PFSK-1 (cell line): ENCODE measurements at regions not wholly inside any gene's neighbourhood (a gene's known extent, or its start where the extent isn't known, plus 50 kb on each side); places are given as distances from the start of the nearest gene placed in this dataset.

Source experiments
- FOXP2 ChIP-seq: optimal IDR thresholded peaks from 2 replicates; pipeline ENCODE3; 2011; ENCODE audit warnings: borderline replicate concordance, control low read depth, inconsistent platforms; ENCODE audit not compliant: insufficient read depth; ENCODE audit errors: extremely low read length, extremely low read depth
- POLR2AphosphoS5 ChIP-seq: IDR thresholded peaks from 2 replicates; pipeline ENCODE4 v1.6.1; 2012; ENCODE audit warnings: low read depth, mild to moderate bottlenecking, control low read depth, low read length, moderate library complexity
- SIN3A ChIP-seq: IDR thresholded peaks from 2 replicates; pipeline ENCODE4 v1.6.1; 2012; ENCODE audit warnings: mild to moderate bottlenecking, low read length, moderate library complexity, borderline replicate concordance; ENCODE audit not compliant: insufficient read depth
- TAF1 ChIP-seq: IDR thresholded peaks from 2 replicates; pipeline ENCODE4 v1.6.1; 2012; ENCODE audit warnings: low read length, control low read depth, borderline replicate concordance; ENCODE audit not compliant: insufficient read depth
- TF ChIP-seq, protein P1 (sequence below), 2 experiments: IDR thresholded peaks; 2 replicates each; pipeline versions ENCODE4 v1.6.1 to v1.8.0; 2011 to 2012; ENCODE audit warnings: low read depth in 2 of 2, low read length in 2 of 2, control low read depth in 1 of 2, inconsistent platforms in 1 of 2, mild to moderate bottlenecking in 1 of 2, moderate library complexity in 1 of 2; ENCODE audit not compliant: insufficient read depth in 1 of 2

DNA sequence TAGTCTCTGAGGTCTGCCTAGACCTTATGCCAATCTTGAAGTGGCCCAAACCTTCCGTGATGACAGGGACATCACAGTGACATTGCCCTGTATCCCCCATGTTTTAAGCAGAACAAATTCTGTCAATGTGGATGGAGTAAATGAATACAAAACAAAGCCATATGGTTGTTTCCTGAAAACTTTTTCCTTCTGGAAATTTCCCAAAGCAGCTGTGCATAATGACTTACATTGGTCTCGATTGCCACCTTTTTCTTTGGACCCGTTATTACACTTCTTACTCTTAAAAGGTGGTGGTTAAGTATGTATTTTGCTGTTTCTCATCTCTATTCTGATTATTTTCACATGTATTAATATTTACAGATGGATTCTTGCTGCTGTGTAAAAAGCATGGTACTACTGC is 411.2 kb upstream of the KLF6 start:
- TF ChIP-seq SIN3A (no peak), POLR2AphosphoS5 (no peak), FOXP2 (no peak), TAF1 (no peak)
- TF ChIP-seq, protein P1, sequence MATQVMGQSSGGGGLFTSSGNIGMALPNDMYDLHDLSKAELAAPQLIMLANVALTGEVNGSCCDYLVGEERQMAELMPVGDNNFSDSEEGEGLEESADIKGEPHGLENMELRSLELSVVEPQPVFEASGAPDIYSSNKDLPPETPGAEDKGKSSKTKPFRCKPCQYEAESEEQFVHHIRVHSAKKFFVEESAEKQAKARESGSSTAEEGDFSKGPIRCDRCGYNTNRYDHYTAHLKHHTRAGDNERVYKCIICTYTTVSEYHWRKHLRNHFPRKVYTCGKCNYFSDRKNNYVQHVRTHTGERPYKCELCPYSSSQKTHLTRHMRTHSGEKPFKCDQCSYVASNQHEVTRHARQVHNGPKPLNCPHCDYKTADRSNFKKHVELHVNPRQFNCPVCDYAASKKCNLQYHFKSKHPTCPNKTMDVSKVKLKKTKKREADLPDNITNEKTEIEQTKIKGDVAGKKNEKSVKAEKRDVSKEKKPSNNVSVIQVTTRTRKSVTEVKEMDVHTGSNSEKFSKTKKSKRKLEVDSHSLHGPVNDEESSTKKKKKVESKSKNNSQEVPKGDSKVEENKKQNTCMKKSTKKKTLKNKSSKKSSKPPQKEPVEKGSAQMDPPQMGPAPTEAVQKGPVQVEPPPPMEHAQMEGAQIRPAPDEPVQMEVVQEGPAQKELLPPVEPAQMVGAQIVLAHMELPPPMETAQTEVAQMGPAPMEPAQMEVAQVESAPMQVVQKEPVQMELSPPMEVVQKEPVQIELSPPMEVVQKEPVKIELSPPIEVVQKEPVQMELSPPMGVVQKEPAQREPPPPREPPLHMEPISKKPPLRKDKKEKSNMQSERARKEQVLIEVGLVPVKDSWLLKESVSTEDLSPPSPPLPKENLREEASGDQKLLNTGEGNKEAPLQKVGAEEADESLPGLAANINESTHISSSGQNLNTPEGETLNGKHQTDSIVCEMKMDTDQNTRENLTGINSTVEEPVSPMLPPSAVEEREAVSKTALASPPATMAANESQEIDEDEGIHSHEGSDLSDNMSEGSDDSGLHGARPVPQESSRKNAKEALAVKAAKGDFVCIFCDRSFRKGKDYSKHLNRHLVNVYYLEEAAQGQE (IDR thresholded peaks at IDR 0.05; ENCODE audit: insufficient read depth in 1 of 2, low read depth in 2 of 2, low read length in 2 of 2): no peak

GRCh38 chr10:4195213-4195612 is 410.2 kb upstream of the KLF6 start:
- no peak for TF ChIP-seq TAF1
- no peak for TF ChIP-seq POLR2AphosphoS5

DNA sequence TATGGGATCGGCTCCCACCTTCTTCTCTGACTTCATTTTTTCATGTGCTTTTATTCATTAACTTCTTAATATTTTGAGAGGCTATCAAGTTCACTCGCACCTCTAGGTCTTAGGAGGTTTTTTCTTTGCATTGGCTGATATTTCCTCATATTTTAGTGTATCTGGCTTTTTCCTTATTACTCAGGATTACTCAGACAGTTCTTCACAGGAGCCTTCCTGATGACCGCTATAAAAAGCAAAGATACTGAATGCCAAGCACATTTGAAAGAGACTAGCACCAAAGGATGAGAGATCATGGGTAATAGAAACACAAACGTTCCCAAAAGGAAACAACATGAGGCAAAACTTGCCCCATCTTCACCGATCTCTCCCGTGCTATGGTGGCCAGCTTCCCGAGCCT is 409.2 kb upstream of the KLF6 start:
- TF ChIP-seq, protein P1 (IDR thresholded peaks at IDR 0.05; ENCODE audit: insufficient read depth in 1 of 2, low read depth in 2 of 2, low read length in 2 of 2): no peak
- TF ChIP-seq SIN3A (no peak), TAF1 (no peak), POLR2AphosphoS5 (no peak), FOXP2 (no peak)

DNA sequence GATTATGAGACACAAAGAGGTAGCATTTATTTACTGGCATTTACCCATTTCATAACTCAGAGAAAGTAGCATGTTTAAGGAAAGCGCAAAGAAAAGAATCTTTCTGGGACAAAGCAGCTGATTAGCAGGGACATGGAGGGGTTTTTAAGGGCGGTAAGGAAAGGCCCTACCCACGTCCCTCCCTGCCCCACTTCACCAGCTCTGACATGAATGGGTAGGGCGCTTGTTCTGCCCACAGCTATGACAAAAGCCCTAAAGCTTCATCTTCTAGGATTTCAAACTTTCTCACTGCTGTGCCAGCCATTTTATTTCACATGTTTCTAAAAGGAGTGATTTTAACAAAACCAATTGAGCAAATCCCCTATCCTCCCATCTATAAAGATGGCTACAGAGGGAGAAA is 406.9 kb upstream of the KLF6 start:
- TF ChIP-seq FOXP2: no peak
- TF ChIP-seq SIN3A: no peak

DNA sequence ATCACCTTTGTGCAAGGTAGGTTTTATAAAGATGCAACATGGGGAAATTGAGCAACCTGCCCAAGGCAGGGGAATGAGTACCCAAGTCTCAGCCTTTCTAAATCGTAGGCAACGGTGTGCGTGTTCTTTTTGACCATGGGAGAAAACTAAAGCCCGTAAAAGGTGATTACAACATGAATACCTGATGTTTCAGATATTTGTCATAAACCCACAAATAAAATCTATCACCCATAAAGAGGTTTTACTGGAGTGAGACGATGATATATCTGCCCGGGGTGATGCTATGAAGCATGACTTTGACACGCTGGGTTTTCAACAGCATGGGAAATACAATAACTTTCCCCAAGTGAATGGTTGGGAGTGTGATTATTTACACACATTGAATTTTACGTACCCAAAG is 406.3 kb upstream of the KLF6 start:
- no peak for TF ChIP-seq SIN3A
- no peak for TF ChIP-seq POLR2AphosphoS5
- no peak for TF ChIP-seq FOXP2
- TF ChIP-seq TAF1: no peak
- TF ChIP-seq, protein P1 (IDR thresholded peaks at IDR 0.05; ENCODE audit: insufficient read depth in 1 of 2, low read depth in 2 of 2, low read length in 2 of 2): no peak

- TF ChIP-seq SIN3A (no peak), POLR2AphosphoS5 (no peak), TAF1 (no peak), FOXP2 (no peak)
- TF ChIP-seq, protein P1 (IDR thresholded peaks at IDR 0.05; ENCODE audit: insufficient read depth in 1 of 2, low read depth in 2 of 2, low read length in 2 of 2): no peak
Observed at GRCh38 chr10:4190876-4191275, 405.9 kb upstream of the KLF6 start.
